Fibroblast of skin of scalp (primary cell): ENCODE measurements at regions not wholly inside any gene's neighbourhood (a gene's known extent, or its start where the extent isn't known, plus 50 kb on each side); places are given as distances from the start of the nearest gene placed in this dataset.
A peak's percentile ranks its signal among the peaks of the same experiment; 100 is the strongest.

ENCODE experiments used
- DNase-seq: peaks from one replicate; pipeline ENCODE4 v3.0.0-alpha.2; 2013

DNA sequence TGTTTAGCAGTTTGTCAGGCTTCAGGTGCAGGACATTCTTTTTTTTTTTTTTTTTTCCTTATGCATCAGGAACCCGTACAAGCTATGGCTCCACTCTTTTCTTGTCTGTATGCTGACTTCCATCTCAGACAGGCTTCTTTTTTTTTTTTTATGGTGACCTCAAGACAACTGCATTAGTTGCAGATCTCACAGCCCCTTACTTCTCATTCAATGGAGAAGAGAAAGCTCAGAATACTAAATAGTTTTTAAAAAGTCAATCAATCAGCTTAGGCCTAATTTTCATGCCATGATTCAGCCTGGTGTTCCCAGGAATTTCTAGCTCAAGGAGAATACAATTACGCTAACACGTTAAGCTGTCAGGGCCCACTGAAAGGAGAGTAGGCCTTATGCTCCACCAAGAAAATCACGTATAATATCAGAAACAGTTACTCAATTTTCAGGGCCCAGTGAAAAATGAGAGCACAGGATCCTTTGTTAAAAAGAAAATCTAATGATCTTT, 1596.0 kb upstream of the MIR17HG start:
- no peak for DNase-seq

DNA sequence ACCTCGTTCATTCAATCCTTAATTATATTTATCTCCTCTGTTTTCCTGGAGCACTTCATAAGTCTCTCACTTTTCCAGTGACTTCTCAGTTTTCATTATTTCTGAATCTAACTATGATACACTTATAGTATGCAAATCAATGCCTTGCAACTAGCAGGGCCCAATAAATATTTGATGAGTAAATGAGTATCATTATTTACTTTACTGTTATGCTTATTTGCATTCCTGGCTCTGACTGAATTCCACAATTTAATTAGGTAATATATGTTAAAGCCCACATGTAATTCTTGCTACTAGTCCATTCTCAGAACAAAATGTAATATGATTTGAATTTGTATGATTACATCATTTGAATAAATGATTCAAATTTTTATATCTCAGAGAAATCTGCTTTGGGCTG, 1595.1 kb upstream of the MIR17HG start:
- DNase-seq, result no peak

DNA sequence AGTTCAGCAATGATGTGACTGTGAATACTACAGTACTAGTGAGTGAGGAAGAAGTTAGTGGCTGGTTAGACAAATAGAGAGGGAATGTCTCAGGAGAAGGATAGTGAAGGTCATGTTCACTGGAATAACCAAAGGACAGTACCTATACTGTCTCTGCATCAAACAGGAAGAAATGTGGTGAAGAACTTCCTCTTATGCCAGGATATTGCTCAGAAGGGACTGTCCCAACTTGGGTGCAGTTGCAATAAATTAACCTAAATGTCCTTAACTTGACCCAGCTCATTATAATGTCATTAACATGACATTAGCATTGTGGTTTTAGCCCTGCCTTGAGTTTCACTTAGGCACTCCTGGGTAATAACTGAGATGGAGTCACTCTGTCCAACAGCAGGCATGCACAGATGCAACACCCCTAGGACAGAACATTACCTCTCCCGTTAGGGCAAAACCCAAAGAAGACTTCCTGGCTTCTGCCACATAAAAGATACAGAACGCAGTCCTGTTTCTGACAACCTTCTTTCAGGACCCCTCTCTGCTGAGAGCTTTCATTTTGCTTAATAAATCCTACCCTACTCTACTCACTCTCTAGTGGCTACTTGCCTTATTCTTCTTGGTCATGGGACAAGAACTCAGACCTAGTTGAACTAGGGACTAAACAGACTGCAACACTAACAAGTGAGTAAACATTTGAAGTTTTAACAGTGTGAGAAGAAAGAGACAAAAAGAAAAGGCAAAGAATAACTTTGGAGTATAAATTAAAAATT, 1591.6 kb upstream of the MIR17HG start:
- no peak for DNase-seq

DNA sequence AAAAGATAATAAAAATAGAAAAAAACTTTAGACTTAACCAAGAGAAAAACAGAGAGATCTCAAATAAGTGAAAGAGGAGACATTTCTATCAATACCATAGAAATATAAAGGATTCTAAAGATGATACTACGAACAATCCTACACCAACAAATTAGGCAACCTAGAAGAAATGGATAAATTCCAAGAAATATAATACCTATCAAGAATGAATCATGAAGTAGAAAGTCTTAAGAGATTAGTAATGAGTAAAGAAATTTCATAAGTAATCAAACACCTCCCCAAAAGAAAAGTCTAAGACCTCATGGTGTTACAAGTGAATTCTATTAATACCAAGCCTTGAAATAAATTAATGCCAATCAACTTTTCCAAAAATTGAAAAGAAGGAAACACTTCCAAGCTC, 1584.5 kb upstream of the MIR17HG start:
- DNase-seq, result no peak

DNA sequence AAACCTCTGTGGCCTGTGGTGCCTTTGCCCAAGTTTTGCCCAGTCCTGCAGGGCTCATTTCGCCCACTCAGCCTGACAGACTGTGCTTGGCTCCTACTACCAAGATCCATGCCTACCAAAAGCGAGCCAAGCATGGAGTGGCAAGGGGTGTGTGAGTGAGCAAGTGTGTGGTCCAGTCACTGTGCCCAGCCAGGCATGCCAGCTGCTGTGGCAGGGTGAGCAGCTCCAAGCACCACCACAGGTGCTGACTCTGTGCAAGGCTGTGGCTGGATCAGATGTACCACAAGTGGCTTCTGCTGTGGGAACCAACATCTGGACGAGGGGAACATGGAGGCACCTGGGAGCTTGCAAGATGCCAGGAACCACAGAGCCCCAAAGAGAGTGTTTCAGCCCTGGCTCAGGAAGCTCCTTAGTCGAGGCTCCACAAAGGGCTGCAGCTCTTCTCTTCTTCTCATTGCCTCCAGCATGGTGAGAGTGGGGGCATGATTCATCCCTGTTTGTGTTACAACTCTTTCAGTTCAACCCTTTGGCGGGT, 1564.2 kb upstream of the MIR17HG start:
- DNase-seq, result no peak

DNA sequence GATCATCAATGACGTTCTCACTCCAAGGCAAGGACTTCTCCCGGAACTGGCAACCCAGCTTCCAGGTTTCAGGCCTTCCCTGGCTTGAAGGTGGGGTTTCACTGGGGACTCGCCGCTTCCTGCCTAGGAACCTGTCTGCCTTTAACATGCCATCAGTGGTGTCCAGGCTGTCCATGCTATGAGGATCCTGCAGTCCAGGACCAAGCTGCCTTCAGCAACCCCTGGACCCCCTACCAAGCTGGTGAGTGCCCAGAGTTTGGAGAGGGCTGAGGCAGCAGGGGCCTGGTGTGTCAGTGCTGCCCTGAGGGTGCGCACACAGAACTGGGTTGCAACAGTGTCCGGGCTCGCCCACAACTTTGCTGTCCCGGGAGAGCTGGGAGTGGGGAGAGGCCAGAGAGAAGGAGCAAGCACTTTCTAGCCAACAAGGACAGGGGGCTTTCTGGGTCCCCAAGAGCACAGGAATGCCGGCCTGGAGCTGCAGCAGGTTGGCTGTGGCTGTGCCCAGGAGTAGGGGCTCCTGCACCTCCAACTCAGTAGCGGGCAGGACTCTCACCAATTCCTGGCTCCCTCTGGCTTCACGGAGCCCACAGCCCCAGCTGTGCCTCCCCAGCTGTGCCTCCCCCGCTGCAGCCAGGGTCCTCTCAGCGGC, 1563.2 kb upstream of the MIR17HG start:
- no peak for DNase-seq

DNA sequence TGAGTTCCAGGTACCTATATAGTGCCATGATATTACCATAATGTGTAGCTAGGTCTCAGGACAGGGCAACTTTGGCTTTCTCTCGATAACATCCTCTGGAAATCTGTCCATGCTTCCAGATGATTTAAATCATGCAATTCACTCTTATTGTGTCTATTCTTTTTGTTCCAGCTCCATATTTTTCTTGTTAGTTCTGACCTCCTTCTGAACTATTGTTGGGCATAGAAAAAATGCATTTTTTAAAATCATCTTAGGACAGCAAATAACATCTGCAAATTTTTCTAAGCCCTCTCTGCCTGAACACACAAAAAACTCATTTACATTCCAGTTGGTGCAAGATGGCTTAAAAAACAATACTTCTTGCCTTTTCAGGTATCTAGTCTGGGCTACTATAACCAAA, 1561.0 kb upstream of the MIR17HG start:
- DNase-seq, result no peak

DNA sequence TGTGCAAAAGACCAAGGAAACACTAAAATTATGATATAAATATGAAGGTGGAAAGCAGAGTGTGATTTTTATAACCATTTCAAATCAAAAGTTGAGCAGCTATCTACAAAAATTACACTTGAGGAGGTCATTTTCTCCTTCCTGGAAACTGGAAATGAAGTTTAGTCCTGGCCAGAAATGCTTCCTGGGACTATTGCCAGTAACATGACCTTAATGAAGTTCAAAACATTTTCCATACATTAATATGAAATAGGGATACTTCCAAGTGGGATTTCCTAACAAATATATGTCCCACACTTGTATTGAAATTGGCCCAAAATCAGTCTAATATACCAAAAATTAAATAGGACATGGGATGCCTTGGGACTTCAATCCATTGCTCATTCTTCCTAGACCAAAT, 1556.8 kb upstream of the MIR17HG start:
- no peak for DNase-seq

DNA sequence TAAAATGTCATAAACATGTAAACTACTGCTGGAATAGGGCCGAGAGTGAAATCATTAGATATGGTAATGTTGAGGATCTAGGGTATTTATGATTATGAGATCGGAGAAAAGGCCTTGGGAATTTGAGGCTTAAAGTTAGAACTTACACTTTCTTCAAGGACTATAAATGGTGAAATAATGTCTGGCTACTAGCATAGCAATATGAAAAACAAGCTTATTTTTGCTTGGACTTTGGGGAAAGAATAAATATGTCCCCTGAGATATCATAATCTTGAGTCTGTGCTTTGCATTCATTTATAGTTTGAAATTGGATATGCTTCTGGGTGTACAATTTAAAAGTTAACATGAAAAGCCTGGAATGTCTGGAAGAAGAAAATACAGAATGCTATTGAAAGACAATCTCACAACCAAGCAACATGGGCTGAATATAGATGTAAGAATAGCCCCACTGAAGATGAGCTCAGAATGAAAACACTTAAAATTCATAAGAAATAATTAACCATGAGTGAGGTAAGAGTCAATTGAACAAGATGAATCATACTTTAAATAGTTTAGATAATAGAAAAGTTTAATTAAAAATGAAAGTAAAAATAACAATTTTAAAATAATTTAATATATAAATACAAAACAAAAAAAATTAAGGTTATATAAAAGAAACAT, 1555.4 kb upstream of the MIR17HG start:
- DNase-seq, result no peak

DNA sequence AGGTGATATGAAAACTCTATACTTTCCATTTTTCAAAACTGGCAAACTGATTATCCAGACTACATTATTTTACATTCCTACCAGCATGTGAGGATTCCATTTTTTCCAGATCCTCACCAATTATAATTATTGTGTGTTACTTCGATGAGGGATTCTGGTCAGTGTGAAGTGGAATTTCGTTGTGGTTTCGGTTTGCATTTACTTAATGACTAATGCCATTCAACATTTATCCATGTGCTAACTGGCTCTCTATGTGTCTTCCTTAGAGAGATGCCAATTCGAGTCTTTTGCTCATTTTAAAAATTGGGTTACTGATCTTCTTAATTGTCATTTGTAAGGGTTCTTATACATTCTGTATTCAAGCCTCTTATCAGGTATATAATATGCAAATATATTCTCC, 1551.3 kb upstream of the MIR17HG start:
- no peak for DNase-seq

DNA sequence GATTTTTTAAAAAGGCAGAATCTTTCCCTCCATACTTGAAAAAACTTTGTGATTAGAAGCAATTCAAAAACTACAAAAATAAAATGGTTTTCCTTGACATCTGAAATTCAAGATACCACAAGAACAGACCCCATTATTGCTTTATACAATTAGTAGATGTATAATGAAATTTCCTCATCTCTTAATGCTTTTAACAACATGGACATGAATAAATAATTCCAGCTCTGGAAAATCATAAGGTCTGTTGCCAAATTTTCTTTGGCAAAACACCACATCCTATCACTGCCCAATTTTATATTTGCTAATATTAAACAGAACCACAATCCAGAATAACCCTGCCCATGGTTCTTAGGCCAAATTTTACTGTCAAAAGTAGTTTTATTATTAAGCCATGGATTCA, 1543.6 kb upstream of the MIR17HG start:
- no peak for DNase-seq

DNA sequence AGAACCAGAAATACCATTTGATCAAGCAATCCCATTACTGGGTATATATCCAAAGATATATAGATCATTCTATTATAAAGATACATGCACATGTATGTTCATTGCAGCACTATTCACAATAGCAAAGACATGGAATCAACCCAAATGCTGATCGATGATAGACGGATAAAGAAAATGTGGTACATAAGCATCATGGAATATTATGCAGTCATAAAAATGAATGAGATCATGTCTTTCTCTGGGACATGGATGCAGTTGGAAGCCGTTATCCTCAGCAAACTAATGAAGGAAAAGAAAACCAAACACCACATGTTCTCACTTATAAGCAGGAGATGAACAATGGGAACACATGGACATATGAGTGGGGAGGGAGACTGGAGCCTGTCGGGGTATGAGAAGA, 1540.9 kb upstream of the MIR17HG start:
- DNase-seq, result no peak

DNA sequence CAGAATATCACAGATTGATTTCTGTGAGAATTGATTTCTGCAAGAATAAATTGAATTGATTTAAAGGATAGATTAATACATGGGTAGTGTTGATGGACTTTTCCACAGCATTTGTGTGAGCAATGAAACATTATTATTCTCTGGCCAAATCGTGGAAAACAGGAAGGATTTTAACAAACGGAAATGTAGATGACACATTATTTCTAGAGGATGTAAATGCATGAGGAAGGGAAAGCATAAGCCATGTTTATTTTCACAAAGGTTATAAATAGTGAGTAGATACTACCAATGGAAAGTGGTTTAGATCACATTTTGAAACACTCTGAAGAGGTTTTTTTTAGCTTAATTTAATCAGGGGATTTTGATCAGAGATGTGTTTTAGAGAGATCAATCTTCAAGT, 1534.6 kb upstream of the MIR17HG start:
- no peak for DNase-seq

DNA sequence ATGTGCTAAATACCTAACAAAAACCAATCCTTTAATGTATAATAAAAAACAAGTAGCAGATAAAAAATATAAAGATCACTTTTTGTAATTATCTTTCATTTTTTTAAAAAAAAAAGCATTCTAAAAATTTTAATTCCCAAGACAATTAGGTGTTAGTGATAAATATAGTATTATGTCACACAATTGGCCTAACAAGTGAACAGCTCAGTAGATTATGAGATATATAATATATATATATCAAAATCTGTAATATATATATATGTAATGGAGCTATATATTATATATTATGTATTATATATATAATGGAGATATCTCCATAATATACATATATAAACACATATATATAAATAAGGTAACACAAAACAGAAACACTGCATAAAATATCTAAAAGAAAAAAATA, 1531.1 kb upstream of the MIR17HG start:
- no peak for DNase-seq

DNA sequence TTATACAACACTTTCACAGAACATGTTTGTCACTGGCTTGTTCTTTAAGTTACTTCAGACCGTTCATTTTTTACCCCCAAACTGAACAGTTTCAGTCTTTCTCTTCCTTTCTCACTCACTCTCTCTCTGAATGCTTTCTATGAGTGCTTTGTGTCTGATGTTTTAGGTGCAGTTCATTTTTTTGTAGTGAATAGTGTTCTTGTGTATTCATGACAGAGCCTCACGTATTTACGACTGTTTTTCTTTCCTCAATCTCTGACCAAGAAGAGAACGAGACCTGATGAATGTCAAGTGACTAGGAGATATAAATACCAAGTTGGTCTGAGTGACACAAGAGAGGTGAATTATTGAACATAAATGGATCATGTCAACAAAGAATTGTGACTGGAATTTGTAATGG, 1525.0 kb upstream of the MIR17HG start:
- no peak for DNase-seq

DNA sequence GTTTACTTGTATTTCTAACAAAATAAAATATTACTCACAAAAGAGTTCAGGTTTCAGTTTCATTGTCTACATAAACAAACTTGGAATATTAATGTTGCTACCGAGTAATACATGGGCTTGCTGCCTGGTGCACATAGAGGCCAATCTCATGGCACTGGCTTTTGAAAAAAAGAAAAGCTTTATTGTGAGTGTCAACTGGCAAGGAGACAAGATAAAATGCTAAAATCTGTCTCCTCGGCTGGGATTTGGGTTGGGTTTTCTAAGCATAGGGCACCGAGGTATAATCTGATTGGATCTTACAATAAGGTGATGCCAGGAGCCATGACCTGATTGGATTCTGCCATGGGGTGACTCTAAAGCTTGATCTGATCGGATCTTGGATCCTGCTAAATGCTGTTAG, 1519.9 kb upstream of the MIR17HG start:
- DNase-seq, result no peak

DNA sequence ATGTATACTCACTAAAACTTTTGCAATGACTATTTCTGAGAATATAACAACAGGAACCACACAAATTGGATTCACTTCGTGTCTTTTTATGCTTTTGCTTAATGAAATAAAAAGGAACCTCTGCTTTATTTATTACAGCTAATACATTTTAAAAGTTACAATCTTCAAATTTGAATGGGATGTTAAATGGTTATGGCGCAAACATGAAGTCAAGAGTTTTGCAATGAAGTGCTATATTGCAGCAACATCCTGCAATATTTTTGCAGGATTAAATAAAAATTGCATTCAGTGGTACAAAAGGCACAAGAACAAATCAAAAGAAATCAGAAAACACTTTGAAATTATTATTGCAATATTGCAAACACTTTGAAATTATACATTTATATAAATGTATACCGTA, 1519.0 kb upstream of the MIR17HG start:
- no peak for DNase-seq

DNA sequence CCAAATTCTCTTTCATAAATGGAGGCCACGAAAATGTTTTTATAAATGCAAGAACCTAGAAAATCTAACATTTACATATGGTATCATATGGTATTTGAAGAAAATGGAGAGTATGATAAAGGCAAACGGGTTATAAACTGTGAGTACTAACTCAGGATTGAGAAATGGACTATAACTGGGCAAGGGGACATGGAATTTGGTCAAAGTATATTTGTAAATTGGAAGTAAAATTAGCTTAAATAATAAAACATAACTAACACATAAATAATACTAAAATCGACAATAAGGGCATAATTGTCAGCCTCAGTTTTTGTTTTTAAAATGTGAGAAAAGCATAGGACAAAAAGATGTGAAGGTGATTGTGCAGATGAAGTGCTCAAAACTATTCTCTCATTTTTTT, 1516.3 kb upstream of the MIR17HG start:
- DNase-seq, result no peak

DNA sequence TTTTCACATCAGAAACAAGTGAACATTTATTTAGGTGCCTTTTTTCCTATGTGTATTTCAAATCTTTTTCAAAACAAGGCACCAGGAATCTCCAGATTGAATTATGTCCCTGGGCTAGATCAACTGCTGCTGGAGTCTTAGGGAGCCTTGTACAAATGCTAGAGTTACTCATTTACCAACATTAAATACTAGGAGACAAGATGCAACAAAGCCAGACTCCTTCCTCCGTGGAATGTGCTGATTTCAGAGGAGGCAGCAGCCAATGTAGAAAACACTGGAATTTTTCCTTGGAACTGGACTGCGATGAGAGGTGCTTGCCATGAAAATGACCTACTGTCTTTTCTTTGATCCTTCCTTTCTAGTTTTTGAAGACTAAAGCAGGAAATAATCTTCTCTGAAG, 1514.7 kb upstream of the MIR17HG start:
- no peak for DNase-seq

DNA sequence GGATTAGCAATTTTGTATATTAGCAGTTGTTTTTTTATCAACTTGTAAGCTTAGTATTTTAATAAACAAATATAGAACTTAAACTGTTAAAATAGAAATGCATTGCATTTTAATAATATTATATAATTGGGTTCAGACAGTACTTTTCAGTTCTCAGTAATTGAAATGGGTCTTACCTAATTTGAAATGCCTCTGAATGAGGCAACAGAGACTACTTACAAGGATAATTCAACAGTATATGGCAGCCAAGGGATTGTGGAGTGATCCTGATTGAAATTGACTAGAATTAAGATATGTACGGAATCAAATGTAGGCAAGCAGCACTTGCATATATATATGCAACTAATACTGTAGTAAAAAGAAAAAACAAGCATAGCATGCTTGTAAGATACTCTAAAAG, 1503.9 kb upstream of the MIR17HG start:
- no peak for DNase-seq

DNA sequence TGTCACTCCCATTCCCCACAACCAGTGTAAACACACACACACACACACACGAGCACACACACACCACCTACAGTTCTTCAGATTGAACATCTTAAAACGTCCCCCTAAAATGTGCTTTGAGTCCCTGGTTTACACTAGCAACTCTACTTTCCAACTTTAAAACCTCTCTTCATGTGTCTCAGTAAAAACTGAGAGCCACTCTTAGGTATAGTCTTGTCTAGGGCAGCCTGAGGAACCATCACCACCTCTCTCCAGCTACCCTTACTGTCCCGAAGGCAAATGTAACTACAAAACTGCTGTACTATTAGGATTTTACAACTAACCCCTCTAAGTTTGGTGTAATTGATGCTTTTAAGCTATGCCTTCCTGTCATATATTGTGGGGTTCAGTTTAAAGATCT, 1501.6 kb upstream of the MIR17HG start:
- no peak for DNase-seq

DNA sequence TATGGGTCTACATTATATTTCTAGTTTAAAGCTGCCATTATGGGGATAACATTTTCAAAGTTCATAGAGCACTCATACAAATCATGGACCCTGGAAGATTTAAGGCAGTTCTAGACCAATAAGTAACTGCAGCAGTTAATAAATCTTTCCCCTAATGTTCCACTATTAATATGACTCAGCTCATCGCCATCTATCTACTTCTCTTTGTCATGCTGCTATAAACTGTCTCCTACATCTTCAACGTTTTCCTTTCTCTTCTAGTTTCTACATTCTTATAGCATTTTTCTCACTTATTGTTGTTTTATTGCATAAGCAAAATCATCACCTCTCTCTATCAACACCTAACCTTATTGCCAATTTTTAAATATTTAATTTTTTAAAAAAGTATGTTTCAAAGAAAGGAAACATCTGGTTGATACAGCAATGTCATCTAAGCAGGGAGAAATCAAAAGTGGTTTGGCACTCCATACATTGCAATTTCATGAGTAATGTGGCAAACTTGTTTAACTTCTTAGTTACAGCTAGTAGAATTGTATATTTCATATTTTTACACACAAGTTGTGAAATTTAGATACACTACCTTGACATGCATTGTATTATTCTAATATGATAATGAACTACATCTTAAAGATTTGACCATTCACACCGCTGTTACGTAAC, 1500.4 kb upstream of the MIR17HG start:
- peak; percentile 13 for DNase-seq

DNA sequence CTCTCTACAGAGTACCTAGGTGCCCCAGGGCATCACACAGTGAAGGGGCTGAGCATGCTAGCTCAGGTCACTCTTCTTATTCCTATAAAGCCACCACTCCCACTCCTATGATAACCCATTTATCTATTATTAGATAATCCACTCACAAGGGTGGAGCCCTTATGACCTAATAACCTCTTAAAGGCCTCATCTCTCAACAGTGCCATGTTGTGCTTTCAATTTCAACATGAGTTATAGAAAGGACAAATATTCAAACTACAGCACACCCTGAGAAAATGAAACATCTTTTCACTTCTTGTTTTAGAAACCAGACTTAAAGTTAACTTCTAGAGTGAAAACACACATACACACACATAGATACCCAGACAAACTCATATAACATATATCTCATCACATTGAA, 1494.9 kb upstream of the MIR17HG start:
- DNase-seq, result no peak
